Activated T-helper 1 cell treated with anti-CD3 and anti-CD28 coated beads, Interleukin-12 subunit alpha, Interleukin-12 subunit beta, Interleukin-2, Interleukin-4 antibody, amounts not matched to agents 30 ng/mL and 10 ng/mL and 1 ng/mL, durations not matched to agents 14 hours and 24 hours and 36 hours (primary cell): ENCODE measurements at regions not wholly inside any gene's neighbourhood (a gene's known extent, or its start where the extent isn't known, plus 50 kb on each side); places are given as distances from the start of the nearest gene placed in this dataset.
"Not testable (repeated sequence)": the region's sequence is repeated elsewhere in the genome, so short reads cannot be mapped to it uniquely, and the experiment has no call there.

ENCODE experiments used
- DNase-seq: peaks from one replicate; pipeline ENCODE4 v3.0.0; 2021; ENCODE audit warnings: low spot score
- H3K27ac Mint-ChIP-seq: one replicate; pipeline ENCODE4 v1.8.0; 2021; ENCODE audit warnings: mild to moderate bottlenecking, mixed read lengths
- H3K27me3 Mint-ChIP-seq: one replicate; pipeline ENCODE4 v1.8.0; 2022; ENCODE audit warnings: mild to moderate bottlenecking, moderate library complexity, mixed read lengths; ENCODE audit not compliant: insufficient read depth
- H3K36me3 Mint-ChIP-seq: one replicate; pipeline ENCODE4 v1.8.0; 2021; ENCODE audit warnings: low read depth, mixed read lengths
- H3K4me1 Mint-ChIP-seq: one replicate; pipeline ENCODE4 v1.8.0; 2021; ENCODE audit warnings: low read depth, mixed read lengths
- H3K4me3 Mint-ChIP-seq: one replicate; pipeline ENCODE4 v1.8.0; 2021; ENCODE audit warnings: mild to moderate bottlenecking, moderate library complexity, mixed read lengths
- H3K9me3 Mint-ChIP-seq: one replicate; pipeline ENCODE4 v1.8.0; 2021; ENCODE audit warnings: mixed read lengths
- intact Hi-C: fragments of 100-400 bp; cut with micrococcal nuclease; formaldehyde crosslinking; loops from one replicate; pipeline ENCODE4 v1.15.1; 2024

DNA sequence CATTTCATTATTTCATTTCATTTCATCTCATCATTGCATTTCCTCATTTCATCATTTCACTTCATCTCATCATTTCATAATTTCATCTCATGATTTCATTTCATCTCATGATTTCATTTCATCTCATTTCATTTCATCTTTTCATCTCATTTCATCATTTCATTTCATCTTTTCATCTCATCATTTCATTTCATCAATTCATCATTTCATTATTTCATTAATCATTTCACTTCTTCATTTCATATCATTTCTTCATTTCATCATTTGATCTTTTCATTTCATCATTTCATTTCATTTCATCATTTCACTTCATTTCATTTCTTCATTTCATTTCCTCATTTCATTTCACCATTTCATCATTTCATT lies 176.8 kb downstream of the ZNF92 start:
- DNase-seq, H3K27me3 Mint-ChIP-seq, H3K4me1 Mint-ChIP-seq, H3K27ac Mint-ChIP-seq, H3K36me3 Mint-ChIP-seq, H3K9me3 Mint-ChIP-seq, H3K4me3 Mint-ChIP-seq, intact Hi-C loops: not testable (repeated sequence)

DNA sequence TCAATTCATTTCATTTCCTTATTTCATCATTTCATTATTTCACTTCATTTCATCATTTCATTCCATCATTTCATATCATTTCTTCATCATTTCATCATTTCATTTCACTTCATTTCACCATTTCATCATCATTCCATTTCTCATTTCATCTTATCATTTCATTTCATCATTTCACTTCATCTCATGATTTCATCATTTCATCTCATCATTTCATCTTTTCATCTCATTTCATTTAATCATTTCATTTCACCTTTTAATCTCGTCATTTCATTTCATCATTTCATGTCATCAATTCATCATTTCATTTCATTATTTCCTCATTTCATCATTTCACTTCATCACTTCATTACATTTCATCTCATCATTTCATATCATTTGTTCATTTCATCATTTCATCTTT lies 177.4 kb downstream of the ZNF92 start:
- intact Hi-C loops, H3K4me3 Mint-ChIP-seq, H3K27ac Mint-ChIP-seq, H3K27me3 Mint-ChIP-seq, H3K36me3 Mint-ChIP-seq, DNase-seq, H3K4me1 Mint-ChIP-seq, H3K9me3 Mint-ChIP-seq: not testable (repeated sequence)

DNA sequence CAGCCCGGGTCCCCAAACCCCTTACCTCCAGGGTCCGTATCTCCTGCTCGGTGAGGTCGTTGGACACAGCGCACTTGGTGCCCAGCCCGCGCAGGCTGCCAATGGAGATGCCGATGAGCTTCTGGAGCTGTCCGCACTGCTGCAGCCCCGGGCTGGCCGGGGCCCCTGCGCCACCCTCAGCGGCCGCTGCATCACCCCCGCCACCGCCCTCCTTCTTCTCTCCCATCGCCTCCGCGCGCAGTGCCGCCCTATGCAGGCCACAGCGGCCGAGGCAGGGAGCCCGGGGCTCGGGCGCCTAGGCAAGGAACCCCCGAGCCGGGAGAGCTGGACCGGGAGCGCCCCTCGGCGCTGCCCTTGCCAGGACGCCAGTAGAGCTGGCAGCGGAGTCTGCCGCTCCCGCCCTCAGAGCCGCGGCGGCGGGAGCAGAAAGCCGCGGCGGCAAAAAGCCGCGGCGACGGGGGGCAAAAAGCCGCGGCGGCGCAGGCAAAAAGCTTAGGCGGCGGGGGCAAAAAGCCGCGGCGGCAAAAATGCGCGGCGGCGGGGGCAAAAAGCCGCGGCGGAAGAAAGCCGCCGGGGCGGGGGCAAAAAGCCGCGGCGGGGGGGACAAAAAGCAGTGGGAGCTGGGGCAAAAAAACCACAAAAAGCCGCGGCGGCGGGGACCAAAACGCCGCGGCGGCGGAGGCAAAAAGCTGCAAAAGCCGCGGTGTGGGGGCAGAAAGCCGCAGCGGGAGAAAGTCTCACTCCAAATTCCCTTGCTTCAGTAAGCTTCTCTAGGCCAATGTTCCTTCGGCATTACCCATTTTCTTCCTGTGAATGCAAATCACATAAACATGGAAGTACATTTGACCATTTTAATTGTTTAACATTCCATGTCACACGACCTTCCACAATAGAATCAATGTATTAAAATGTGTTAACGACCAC lies 181.2 kb downstream of the ZNF92 start:
- intact Hi-C loops, H3K27ac Mint-ChIP-seq, H3K27me3 Mint-ChIP-seq, H3K4me1 Mint-ChIP-seq, H3K9me3 Mint-ChIP-seq, H3K4me3 Mint-ChIP-seq, DNase-seq, H3K36me3 Mint-ChIP-seq: not testable (repeated sequence)

DNA sequence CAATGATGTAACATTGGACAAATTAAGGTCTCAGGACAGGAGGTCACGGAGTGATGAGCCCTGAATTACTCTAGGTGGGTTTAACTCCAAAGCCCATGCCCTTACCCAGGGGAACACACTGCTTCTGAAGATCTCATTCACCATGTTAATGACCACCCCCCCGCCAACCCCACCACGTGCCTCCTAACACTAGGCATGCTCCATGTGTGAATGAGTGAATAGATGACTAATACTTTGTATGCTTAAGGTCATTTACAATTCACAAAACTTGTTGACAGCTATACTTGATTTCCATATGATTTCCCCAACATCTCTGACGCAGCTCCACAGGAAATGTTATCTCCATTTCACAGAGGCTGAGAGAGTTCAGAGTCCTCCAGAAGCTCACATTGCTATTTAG lies 184.9 kb downstream of the ZNF92 start:
- H3K27me3 Mint-ChIP-seq, H3K27ac Mint-ChIP-seq, DNase-seq, H3K4me3 Mint-ChIP-seq, H3K9me3 Mint-ChIP-seq, H3K4me1 Mint-ChIP-seq, H3K36me3 Mint-ChIP-seq, intact Hi-C loops: not testable (repeated sequence)

DNA sequence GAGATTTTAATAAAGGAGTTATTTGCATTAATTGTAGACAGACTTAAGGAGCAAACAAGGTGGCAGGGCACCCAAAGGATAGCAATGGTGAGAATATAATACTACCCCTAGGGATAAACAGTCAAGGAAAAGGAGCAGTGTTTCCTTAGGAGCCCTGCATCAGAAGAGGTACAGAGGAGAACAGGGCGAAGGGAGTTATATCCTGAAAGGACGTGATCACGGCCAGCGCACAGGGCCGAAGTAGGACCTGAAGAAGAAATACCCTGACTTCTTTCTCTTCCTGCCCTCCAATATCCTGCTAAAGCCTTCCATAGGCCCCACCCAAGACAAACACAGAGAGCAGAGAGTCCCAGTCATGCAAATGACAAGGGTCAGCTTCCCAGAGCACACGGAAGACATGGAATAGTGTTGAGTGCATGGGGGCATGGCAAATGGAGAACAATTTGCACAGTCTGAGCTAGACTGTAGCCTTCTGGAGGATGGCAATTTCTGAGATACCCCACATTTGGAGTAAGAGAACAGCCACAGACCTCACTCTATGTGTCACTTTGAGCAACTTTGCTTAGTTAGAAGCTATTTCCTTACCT lies 188.2 kb downstream of the ZNF92 start:
- H3K36me3 Mint-ChIP-seq, H3K4me1 Mint-ChIP-seq, H3K27ac Mint-ChIP-seq, H3K4me3 Mint-ChIP-seq, H3K9me3 Mint-ChIP-seq, H3K27me3 Mint-ChIP-seq, DNase-seq, intact Hi-C loops: not testable (repeated sequence)

DNA sequence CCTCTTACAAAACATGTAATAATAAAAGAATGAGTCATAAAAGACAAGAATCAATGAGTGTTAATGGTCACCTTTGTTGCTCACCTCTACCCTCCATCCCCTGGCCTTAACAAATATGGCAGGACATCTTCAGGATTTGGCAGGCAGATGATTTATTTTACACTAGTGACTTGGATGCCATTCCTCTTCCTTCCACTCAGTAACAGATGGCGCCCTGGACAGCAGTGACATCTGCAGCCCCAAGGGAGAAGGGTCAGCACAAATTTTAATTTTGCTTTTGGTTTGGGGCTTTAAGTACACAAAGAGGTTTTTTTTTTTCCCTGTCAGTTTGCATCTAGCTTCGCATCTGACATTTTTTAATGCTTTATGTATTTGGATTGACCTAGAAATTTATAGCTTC lies 188.9 kb downstream of the ZNF92 start:
- H3K27me3 Mint-ChIP-seq, intact Hi-C loops, H3K36me3 Mint-ChIP-seq, DNase-seq, H3K4me1 Mint-ChIP-seq, H3K9me3 Mint-ChIP-seq, H3K4me3 Mint-ChIP-seq, H3K27ac Mint-ChIP-seq: not testable (repeated sequence)

DNA sequence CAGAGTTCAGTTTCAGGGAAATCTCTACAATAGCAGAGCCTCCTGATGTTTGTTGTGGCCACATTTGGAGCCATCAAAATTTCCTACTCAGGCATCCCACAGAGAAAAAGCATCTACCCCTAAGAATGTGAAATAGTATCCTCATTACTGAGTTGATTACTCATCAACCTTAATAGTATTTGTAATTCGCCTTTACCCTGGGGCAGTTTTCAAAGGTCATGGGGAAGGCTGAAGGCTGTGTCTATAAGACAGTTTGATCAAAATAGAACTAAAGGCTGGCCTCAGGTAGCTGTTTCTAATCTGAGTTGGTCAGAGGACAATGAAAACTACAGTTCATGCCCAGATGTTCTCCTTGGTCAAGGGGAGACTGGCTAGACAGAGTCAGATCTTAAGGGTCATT lies 189.7 kb downstream of the ZNF92 start:
- DNase-seq, intact Hi-C loops, H3K4me1 Mint-ChIP-seq, H3K27ac Mint-ChIP-seq, H3K36me3 Mint-ChIP-seq, H3K4me3 Mint-ChIP-seq, H3K9me3 Mint-ChIP-seq, H3K27me3 Mint-ChIP-seq: not testable (repeated sequence)

DNA sequence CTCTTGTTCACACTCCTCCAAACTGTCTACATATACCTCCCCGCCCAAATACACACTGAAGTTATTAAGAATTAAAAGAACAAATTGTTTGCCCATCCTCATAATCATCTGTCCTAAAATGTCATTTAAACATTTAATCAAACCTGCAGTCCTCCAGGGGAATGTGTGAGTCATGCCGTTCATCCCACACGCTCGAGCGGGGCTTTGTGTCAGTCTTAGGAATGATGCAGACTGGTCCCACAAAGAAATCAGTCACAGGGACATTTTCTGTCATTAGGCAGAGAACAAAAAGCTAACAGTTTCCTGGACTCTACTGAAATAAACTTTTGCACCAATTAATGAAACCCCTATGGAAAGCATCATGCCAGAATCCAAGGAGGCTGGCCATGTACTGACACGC lies 194.6 kb downstream of the ZNF92 start:
- H3K27ac Mint-ChIP-seq, H3K4me1 Mint-ChIP-seq, H3K36me3 Mint-ChIP-seq, intact Hi-C loops, H3K27me3 Mint-ChIP-seq, H3K4me3 Mint-ChIP-seq, H3K9me3 Mint-ChIP-seq, DNase-seq: not testable (repeated sequence)

DNA sequence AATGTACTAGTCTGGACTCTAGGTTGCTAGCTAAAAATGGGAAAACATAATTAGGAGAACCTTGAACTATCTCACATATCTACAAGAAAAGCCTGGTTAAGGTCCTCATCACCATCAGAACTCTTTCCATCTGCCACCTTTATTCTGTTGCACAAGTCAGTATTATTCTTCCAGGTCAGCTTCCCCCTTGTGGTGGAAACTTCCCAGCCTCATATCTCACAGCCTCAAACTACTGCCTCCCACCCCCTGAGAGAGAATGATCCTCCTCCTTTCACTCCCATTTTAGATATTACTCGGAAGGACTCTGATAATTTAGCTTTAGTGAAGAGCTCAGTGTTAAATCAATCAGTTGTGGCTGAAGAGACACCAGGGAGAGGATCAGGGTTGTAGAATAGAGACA lies 197.3 kb downstream of the ZNF92 start:
- H3K36me3 Mint-ChIP-seq, H3K9me3 Mint-ChIP-seq, H3K4me1 Mint-ChIP-seq, H3K4me3 Mint-ChIP-seq, intact Hi-C loops, H3K27me3 Mint-ChIP-seq, DNase-seq, H3K27ac Mint-ChIP-seq: not testable (repeated sequence)

DNA sequence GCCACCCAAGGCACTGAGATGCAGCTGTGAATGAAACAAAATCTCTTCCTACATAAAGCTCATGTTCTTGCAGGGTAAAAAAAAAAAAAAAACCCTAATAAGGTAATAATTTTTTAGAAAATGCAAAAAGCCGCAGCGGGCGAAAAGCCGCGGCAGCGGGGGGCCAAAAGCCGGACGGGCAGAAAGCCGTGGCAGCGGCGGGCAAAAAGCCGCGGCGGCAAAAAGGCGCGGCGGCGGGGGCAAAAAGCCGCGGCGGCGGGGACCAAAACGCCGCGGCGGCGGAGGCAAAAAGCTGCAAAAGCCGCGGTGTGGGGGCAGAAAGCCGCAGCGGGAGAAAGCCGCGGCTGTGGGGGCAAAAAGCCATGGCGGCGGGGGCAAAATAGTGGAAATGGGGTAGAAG lies 198.9 kb downstream of the ZNF92 start:
- H3K27me3 Mint-ChIP-seq, H3K9me3 Mint-ChIP-seq, H3K4me3 Mint-ChIP-seq, intact Hi-C loops, H3K36me3 Mint-ChIP-seq, H3K4me1 Mint-ChIP-seq, H3K27ac Mint-ChIP-seq, DNase-seq: not testable (repeated sequence)

DNA sequence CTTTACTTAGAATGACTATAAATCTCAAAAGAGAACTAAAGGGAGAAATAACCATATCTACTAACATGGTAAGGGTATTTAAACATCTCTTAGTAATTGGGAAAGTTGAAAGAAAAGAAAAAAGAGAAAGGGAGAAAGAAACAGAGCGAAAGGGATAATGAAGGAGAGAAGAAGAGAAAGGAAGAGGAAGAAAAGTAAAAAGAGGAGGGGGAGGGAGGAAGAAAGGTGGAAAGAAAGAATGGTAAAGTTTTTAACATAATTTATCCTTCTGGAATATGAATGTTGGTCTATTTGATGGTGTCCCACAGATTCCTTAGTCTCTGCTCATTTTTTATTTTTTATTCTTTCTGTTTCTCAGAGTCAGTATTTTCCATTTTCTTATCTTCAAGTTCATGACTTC lies 202.7 kb downstream of the ZNF92 start:
- H3K27me3 Mint-ChIP-seq, H3K27ac Mint-ChIP-seq, intact Hi-C loops, H3K4me3 Mint-ChIP-seq, H3K36me3 Mint-ChIP-seq, H3K4me1 Mint-ChIP-seq, H3K9me3 Mint-ChIP-seq, DNase-seq: not testable (repeated sequence)

DNA sequence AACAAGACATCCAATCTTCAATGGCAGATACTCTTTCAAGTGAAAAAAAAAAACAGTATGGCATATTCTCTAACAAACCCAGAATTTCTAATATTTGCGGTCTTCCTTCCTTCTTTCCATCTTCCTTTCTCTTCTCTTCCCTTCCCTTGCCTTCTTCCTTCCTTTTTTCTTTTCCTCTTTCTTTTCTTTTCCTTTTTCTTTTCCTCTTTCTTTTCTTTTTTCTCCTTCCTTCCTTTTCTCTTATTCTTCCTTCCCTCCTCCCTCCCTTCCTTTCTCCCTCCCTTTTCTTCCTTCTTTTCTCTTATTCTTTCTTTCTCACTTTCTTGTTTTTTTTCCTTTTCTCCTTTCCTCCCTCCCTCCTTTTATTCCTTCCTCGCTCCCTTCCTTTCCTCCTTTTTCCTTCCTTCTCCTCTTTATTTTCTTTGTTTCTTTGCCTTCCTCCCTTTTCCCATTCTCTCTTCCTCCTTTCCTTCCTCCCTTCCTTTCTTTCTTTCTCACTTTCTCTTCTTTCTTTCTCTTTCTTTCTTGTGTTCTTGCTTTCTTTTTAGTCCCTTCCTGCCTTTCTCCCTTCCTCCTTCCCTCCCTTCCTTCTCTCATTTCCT lies 209.0 kb downstream of the ZNF92 start:
- not testable (repeated sequence) for H3K27me3 Mint-ChIP-seq, DNase-seq, H3K27ac Mint-ChIP-seq

DNA sequence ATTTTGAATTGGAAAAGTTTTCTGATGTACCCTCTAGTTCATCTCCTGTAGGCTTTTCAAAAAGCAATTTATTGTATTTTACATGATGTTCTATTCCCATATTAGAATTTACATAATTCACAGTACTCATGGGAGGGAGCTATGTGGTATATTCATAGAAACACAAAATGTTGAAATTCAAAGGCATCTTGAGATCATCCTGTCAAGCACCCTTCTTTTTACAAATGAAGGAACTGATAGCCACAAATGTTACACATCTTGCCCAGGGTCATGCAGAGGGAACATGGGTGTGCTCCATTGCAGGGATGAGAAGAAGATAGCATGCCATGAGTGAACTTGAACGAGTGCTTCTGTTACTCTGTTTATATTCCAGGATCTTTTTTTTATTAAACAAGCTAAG lies 228.8 kb downstream of the ZNF92 start:
- H3K27ac Mint-ChIP-seq, DNase-seq, H3K4me3 Mint-ChIP-seq, intact Hi-C loops, H3K27me3 Mint-ChIP-seq, H3K4me1 Mint-ChIP-seq, H3K9me3 Mint-ChIP-seq, H3K36me3 Mint-ChIP-seq: not testable (repeated sequence)

More for the DNA sequence above, 209.0 kb downstream of the ZNF92 start:
- H3K4me3 Mint-ChIP-seq, intact Hi-C loops, H3K9me3 Mint-ChIP-seq, H3K36me3 Mint-ChIP-seq, H3K4me1 Mint-ChIP-seq: not testable (repeated sequence)
